HG02840 (cell line): ENCODE measurements at regions not wholly inside any gene's neighbourhood (a gene's known extent, or its start where the extent isn't known, plus 50 kb on each side); places are given as distances from the start of the nearest gene placed in this dataset.
"Not testable (repeated sequence)": the region's sequence is repeated elsewhere in the genome, so short reads cannot be mapped to it uniquely, and the experiment has no call there.

Experiments
- ATAC-seq: cut with Tn5 transposase; IDR thresholded peaks from one replicate; pipeline ENCODE4 v1.9.1; 2021; ENCODE audit warnings: mild to moderate bottlenecking, moderate library complexity, moderate number of reproducible peaks; ENCODE audit not compliant: unreplicated experiment, low FRiP score

DNA sequence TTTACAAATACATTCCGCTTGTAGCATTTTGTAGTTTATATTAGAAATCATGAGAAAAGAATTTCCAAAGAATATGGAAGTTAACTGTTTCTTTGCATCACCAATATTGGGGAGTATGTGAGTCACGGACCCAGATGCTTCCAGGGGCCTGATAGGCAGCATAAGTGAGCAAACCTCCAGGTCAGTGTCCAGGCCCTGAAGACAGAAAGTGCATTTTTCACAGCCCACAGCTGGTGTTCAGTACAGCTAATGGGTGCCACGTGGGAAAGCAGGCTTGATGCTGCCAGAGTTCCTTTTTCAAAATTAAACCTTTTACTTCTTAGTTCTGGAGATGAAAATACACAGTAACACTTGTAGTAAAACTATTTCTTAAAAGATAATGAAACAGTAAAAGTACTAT lies 454.4 kb upstream of the ACTBL2 start:
- no peak for ATAC-seq

DNA sequence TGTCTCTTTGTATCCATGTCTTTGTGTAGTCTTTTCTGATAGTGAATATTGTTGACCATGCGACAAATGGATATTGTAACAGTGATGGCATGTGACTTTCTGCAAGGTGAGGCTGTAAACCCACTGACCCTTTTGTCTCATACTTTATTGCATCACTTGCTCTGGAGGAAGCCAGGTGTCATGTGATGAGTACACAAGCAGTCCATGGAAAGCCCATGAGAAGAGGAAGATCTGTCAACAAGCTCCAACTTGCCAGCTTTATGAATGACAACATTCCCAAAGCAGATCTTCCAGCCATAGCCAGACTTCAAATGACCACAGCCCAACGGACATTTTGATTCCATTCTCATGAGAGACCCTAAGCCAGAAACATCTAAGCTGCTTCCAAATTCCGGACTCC lies 450.1 kb upstream of the ACTBL2 start:
- no peak for ATAC-seq

DNA sequence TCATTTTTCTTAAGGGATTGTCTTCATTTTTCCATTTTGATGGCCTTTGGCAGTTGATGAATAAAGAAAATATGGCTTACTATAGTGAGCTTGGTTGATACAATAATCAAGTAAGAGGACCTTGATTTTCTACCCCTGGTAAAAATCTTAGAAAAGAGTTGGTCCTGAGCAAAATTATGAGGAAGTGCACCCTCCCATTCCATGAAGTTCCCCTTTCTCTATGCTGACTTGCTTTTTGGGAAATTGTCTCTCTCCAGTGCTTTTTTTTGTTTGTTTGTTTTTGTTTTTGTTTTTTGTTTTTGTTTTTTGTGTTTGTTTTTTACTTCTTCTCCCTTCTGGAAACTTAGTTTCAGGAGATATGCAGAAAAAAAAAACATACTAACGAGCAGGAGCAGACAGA lies 449.2 kb upstream of the ACTBL2 start:
- no peak for ATAC-seq

DNA sequence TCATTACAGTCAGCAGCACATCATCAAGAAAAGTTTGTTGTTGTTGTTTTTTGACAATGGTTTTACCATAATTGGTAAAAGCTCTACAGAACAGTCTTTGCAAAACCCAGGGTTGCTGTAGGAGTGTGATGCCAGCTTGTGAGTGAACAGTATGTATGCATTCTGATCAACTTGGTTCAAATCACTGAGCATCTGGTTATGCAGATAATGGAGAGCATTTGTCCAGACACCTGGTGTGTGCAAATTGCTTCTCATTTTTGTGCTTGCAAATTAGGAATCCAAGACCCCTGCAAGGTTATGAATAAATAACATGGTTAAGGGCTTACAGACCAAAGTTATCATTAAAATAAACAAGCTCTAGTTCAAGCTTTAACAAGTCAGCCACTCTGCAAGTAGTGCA lies 448.7 kb upstream of the ACTBL2 start:
- ATAC-seq: no peak

DNA sequence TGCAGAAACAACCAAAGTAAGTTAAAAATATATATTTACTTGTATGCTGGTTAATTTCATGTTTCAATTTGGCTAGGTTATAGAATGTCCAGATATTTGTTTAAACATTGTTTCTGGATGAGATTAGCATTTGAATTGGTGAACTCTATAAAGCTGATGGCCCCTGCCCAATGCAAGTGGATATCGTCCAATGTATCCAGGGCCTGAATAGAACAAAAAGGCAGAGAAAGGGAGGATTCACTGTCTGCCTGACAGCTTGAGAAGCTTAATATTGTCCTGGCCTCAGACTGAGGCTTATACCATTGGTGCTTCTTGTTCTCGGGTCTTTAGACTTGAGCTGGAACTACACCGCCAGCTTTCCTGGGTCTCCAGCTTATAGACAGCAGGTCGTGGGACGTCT lies 446.7 kb upstream of the ACTBL2 start:
- ATAC-seq: no peak

DNA sequence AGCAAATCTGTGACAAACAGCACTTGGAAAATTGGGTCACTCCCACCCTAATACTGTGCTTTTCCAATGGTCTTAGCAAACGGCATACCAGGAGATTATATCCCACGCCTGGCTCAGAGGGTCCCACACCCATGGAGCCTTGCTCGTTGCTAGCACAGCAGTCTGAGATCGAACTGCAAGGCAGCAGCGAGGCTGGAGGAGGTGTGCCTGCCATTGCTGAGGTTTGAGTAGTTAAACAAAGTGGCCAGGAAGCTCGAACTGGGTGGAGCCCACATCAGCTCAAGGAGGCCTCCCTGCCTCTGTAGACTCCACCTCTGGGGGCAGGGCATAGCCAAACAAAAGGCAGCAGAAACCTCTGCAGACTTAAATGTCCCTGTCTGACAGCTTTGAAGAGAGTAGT lies 440.5 kb upstream of the ACTBL2 start:
- not testable (repeated sequence) for ATAC-seq

- ATAC-seq: no peak
Observed at GRCh38 chr5:57917004-57917403, 434.4 kb upstream of the ACTBL2 start.

GRCh38 chr5:57915536-57915935 lies 432.9 kb upstream of the ACTBL2 start:
- no peak for ATAC-seq

GRCh38 chr5:57911438-57911837 lies 428.8 kb upstream of the ACTBL2 start:
- no peak for ATAC-seq

- no peak for ATAC-seq
Observed at GRCh38 chr5:57906671-57907070, 424.1 kb upstream of the ACTBL2 start.

DNA sequence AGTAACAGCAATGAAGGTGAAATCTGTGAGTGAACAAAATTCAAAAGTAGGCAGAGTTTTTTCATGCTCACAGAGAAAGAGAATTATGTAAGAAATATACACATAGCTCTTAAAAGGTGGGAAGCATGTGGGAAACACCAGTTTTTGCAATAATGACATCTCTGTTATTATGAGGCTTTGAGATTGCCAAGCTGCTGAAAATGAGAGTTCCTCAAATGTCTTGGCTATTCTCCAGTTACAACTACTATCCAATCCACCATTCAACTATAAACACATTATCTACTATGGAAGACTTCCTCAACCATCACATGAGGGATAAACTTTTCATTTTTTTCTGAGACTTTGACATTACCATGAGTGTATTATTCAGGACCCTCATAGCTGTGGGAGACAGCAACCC lies 420.8 kb upstream of the ACTBL2 start:
- no peak for ATAC-seq

- no peak for ATAC-seq
Observed at GRCh38 chr5:57902095-57902494, 419.5 kb upstream of the ACTBL2 start.

- no peak for ATAC-seq
Observed at GRCh38 chr5:57900381-57900944, 417.9 kb upstream of the ACTBL2 start.

GRCh38 chr5:57896576-57896975 lies 414.0 kb upstream of the ACTBL2 start:
- no peak for ATAC-seq

DNA sequence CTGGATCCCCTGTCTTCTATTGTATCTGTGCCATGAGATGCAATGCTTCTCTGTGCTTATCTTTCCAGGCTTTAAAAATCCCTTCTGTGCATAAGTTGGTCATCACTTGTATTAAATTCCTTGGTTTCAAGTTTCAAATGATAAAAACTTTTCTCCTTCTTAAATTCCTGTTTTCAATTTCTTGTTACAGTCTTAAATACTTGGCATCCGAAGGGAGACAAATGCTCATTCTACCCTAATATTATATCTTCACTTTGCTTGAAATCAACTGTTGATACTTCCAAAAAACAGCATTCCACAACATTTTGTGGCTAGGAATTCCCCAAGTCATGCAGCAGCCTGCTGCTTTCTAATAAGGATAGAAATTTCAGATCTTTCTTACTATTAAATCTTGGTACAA lies 413.2 kb upstream of the ACTBL2 start:
- ATAC-seq: no peak

DNA sequence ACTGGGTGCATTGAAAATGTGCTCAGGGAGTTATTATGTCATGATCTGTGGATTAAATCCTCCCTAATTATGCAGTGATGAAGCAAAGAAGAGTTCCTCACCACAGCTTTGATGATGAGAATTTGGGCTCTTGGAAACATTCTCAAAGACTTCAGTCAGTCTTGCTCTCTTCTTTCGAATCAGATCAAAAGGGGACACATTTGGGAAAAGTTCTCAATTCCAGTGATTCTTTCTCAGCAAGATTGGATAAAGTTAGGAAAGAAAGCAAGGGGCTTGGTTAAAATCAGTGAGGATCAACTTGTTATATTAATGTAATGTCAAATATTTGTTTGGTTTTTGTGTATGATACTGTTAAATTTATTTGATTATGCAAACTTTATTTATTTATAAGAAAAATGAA lies 411.3 kb upstream of the ACTBL2 start:
- no peak for ATAC-seq

DNA sequence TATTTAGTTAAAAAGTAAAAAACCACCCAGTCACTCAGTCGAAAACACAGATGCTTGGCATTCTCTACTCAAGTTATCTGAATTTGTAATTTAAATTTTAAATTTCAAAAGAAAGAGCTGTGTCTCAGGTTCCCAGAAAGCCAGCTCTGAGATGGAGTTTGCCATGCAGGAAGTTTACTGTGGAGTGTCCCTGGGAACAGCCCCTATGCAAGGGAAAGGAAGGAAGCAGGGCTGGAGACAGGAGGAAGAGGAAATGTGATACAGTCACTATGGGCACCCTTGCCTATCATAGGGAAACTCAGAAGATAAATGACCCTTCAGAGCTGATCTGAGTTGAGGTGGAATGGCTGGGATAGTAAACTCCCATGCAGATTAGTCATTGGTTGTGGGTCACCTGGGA lies 408.8 kb upstream of the ACTBL2 start:
- no peak for ATAC-seq

GRCh38 chr5:57889558-57889957 lies 406.9 kb upstream of the ACTBL2 start:
- ATAC-seq: no peak

DNA sequence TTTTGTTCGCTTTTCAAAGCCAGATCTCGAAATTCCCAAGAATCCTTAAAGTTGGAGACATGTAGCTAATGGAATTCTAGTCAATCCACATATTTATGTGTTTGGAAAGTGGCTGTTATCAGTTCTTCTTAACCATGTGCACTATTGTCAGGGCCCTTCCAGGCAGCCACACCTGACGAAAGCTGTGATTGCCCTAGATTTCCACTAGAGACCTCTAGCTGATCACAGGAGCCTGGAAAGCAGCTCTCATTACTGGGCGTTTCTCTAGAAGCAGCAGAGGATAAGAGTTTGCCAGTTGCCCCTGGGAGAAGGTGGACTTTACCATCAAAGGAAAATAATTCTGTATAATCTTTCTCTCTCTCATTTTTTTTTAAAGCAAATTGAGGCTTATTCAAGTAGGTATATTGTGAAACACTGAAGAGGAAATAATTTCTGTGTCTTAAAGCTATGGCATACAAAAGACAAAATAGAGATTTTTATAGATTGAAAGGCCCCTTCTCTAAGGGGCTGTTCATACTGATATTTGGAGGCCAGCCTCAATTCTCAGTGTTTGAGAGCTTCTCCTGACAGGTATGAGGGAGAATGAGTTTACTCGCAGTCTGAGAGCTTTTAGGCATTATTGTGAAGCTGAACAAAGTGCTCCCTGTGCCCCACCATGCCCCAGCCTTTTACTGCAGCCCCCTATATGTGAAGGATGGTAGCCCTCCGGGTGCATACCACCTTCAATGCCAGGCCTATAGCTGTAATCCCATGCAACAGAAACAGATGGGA lies 405.4 kb upstream of the ACTBL2 start:
- ATAC-seq: no peak

GRCh38 chr5:57884346-57885102 lies 401.9 kb upstream of the ACTBL2 start:
- ATAC-seq: no peak

DNA sequence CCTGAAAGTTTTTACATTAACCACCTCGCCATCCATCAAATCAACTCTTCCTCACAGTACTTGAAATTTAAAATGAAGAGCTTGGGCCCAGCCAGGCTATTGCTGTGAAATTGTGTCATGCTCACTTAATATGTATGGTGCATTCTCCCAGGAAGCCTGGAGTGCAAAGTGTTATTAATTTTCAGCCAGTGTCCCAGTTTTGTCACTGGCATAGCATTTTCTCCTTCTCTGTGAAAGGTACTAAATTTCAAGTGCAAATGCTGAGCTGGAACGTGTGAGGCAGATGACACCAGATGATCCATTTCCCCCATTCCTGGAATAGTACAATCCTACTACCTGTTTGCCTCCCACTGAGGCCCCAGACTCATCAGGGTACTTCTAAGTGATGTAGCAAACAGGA lies 397.6 kb upstream of the ACTBL2 start:
- no peak for ATAC-seq

DNA sequence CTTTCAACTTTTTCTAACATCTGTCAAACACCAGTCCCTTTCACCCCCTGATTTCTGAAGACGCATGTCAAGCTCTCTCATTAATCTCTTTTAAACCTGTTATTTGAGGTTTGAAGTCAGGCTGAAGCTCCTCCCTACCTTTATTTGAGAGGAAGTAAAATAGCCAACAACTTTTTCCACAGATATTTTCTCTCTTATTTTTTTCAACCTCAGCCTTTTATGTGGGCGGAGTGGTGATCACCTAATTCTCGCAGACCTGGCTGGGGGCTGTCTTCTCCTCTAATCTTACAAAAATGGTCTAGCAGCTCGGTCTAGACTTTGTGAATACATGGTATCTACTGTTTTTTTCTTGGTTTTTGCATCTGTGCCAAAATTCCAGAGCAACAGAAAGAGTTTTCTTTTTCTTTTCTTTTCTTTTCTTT lies 395.7 kb upstream of the ACTBL2 start:
- ATAC-seq: no peak
